DOHH2 (cell line): ENCODE measurements at regions not wholly inside any gene's neighbourhood (a gene's known extent, or its start where the extent isn't known, plus 50 kb on each side); places are given as distances from the start of the nearest gene placed in this dataset.

ENCODE experiments used
- H3F3A ChIP-seq: fragments of 200-600 bp; sonication (generic), shearing (Covaris generic); 2 replicates; pipeline ENCODE4 v1.6.0; 2016; ENCODE audit warnings: antibody characterized with exemption, mild to moderate bottlenecking; ENCODE audit not compliant: control insufficient read depth, insufficient read depth
- H3K27ac ChIP-seq: fragments of 200-600 bp; sonication (generic); 2 replicates; pipeline ENCODE4 v1.5.1; 2014; ENCODE audit warnings: low read depth, mild to moderate bottlenecking, low read length, moderate library complexity
- H3K27me3 ChIP-seq: fragments of 200-600 bp; sonication (generic); 2 replicates; pipeline ENCODE4 v1.6.1; 2014; ENCODE audit warnings: mild to moderate bottlenecking, low read length, mixed read lengths; ENCODE audit not compliant: control insufficient read depth
- H3K36me3 ChIP-seq: fragments of 200-600 bp; sonication (generic); 2 replicates; pipeline ENCODE4 v1.6.1; 2014; ENCODE audit warnings: mild to moderate bottlenecking, low read length, moderate library complexity, mixed read lengths; ENCODE audit not compliant: control insufficient read depth
- H3K4me1 ChIP-seq: fragments of 200-600 bp; sonication (generic); 2 replicates; pipeline ENCODE4 v1.6.1; 2014; ENCODE audit warnings: mild to moderate bottlenecking, low read length, mixed read lengths; ENCODE audit not compliant: control insufficient read depth
- H3K4me2 ChIP-seq: fragments of 200-600 bp; sonication (generic); 2 replicates; pipeline ENCODE4 v1.6.0; 2014; ENCODE audit warnings: mild to moderate bottlenecking, low read length, moderate library complexity
- H3K4me3 ChIP-seq: fragments of 200-600 bp; sonication (generic); 2 replicates; pipeline ENCODE4 v1.5.1; 2014; ENCODE audit warnings: mild to moderate bottlenecking, low read length, mixed read lengths
- H3K79me2 ChIP-seq: fragments of 200-600 bp; sonication (generic); 2 replicates; pipeline ENCODE4 v1.6.1; 2014; ENCODE audit warnings: mild to moderate bottlenecking, low read length, mixed read lengths; ENCODE audit not compliant: control insufficient read depth
- H3K9me2 ChIP-seq: fragments of 200-600 bp; sonication (generic); replicated peaks from 2 replicates; pipeline ENCODE4 v1.6.1; 2014; ENCODE audit warnings: mild to moderate bottlenecking, low read length, mixed read lengths; ENCODE audit not compliant: control insufficient read depth
- H3K9me3 ChIP-seq: fragments of 200-600 bp; sonication (generic); 2 replicates; pipeline ENCODE4 v1.6.1; 2014; ENCODE audit warnings: antibody characterized with exemption, low read length, mixed read lengths; ENCODE audit not compliant: control insufficient read depth, insufficient read depth
- H4K20me1 ChIP-seq: fragments of 200-600 bp; sonication (generic); 2 replicates; pipeline ENCODE4 v1.6.0; 2014; ENCODE audit warnings: low read depth, mild to moderate bottlenecking, antibody characterized with exemption, low read length, moderate library complexity; ENCODE audit not compliant: control insufficient read depth, insufficient read depth
- EZH2phosphoT487 ChIP-seq: fragments of 200-600 bp; sonication (generic); IDR thresholded peaks from 2 replicates; pipeline ENCODE4 v1.6.1; 2017; ENCODE audit warnings: borderline replicate concordance, mild to moderate bottlenecking, antibody characterized with exemption, low read length, moderate library complexity, mixed read lengths
- TF ChIP-seq, protein P1 (sequence below): fragments of 200-600 bp; sonication (generic); IDR thresholded peaks from one replicate; pipeline ENCODE4 v1.5.1; 2014; ENCODE audit warnings: antibody characterized with exemption, mild to moderate bottlenecking, low read depth, low read length; ENCODE audit not compliant: poor library complexity, severe bottlenecking

- Histone ChIP-seq H3K9me2 (no peaks in the 10 kb centered on the region), H3K79me2 (no peaks in the 10 kb centered on the region), H3K27me3 (no peaks in the 10 kb centered on the region), H3K9me3 (no peaks in the 10 kb centered on the region), H4K20me1 (no peaks in the 10 kb centered on the region), H3K27ac (no peak overlapping the region), H3K4me2 (no peak overlapping the region), H3K4me3 (no peak overlapping the region), H3K36me3 (no peaks in the 10 kb centered on the region), H3F3A (no peaks in the 10 kb centered on the region), H3K4me1 (peaks cover 21% of the 10 kb centered on the region)
- TF ChIP-seq EZH2phosphoT487: no peak
- TF ChIP-seq, protein P1, sequence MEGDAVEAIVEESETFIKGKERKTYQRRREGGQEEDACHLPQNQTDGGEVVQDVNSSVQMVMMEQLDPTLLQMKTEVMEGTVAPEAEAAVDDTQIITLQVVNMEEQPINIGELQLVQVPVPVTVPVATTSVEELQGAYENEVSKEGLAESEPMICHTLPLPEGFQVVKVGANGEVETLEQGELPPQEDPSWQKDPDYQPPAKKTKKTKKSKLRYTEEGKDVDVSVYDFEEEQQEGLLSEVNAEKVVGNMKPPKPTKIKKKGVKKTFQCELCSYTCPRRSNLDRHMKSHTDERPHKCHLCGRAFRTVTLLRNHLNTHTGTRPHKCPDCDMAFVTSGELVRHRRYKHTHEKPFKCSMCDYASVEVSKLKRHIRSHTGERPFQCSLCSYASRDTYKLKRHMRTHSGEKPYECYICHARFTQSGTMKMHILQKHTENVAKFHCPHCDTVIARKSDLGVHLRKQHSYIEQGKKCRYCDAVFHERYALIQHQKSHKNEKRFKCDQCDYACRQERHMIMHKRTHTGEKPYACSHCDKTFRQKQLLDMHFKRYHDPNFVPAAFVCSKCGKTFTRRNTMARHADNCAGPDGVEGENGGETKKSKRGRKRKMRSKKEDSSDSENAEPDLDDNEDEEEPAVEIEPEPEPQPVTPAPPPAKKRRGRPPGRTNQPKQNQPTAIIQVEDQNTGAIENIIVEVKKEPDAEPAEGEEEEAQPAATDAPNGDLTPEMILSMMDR: no peak
These were observed 186.6 kb upstream of the DIO3 start for GRCh38 chr14:101374373-101375338.

DNA sequence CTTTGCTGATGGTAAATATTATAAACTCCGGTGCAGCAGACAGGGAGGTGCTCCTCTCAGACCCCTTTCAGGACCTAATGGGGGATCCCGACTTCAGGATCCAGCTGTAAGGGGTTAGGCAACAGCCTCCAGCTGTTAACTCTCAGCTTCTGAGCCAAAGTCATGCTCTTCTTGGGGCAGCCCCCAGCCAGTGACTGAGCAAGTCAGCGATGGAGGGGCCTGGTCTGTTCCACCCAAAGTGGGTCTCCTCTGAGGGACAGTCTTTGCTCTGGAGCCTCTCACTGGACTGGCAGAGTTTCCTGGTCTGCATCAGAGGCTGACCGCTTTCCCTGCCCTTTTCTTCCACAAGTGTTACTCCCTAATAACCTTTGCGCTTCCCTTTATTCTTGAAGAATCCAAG, 184.2 kb upstream of the DIO3 start:
- no peak for TF ChIP-seq EZH2phosphoT487
- TF ChIP-seq, protein P1: no peak
- Histone ChIP-seq H4K20me1 (no peaks in the 10 kb centered on the region), H3K27ac (no peak overlapping the region), H3K27me3 (no peaks in the 10 kb centered on the region), H3K9me3 (no peaks in the 10 kb centered on the region), H3K36me3 (no peaks in the 10 kb centered on the region), H3K79me2 (no peaks in the 10 kb centered on the region), H3K4me2 (no peak overlapping the region), H3K9me2 (no peaks in the 10 kb centered on the region), H3K4me1 (peaks cover 12% of the 10 kb centered on the region), H3F3A (no peaks in the 10 kb centered on the region), H3K4me3 (no peak overlapping the region)

GRCh38 chr14:101379842-101380241, 181.5 kb upstream of the DIO3 start:
- H3F3A ChIP-seq: no peaks in the 10 kb centered on the region
- no peaks in the 10 kb centered on the region for H3K27me3 ChIP-seq
- no peaks in the 10 kb centered on the region for H3K9me2 ChIP-seq
- no peak overlapping the region for H3K27ac ChIP-seq
- H3K9me3 ChIP-seq: peaks cover 19% of the 10 kb centered on the region; the same call in 1 of the 2 replicates
- H3K4me3 ChIP-seq: no peak overlapping the region
- no peak overlapping the region for H3K4me2 ChIP-seq
- TF ChIP-seq, protein P1: no peak
- no peak for TF ChIP-seq EZH2phosphoT487
- H3K79me2 ChIP-seq: no peaks in the 10 kb centered on the region
- H3K36me3 ChIP-seq: no peaks in the 10 kb centered on the region
- no peaks in the 10 kb centered on the region for H3K4me1 ChIP-seq
- H4K20me1 ChIP-seq: no peaks in the 10 kb centered on the region
